Ovary (tissue), 3 donors: ENCODE measurements at regions not wholly inside any gene's neighbourhood (a gene's known extent, or its start where the extent isn't known, plus 50 kb on each side); places are given as distances from the start of the nearest gene placed in this dataset.

Experiments
- CTCF ChIP-seq, 3 donors: fragments of 450-650 bp in 2 of 3; fragments of 200-600 bp in 1 of 3; IDR thresholded peaks; one replicate each; pipeline versions ENCODE4 v1.5.1 to v1.8.0; 2016 to 2022; ENCODE audit warnings: antibody characterized with exemption in 3 of 3, mild to moderate bottlenecking in 1 of 3
- EP300 ChIP-seq: sonication (generic); formaldehyde crosslinking; IDR thresholded peaks from one replicate; pipeline ENCODE4 v1.6.1; 2017; ENCODE audit warnings: antibody characterized with exemption
- POLR2A ChIP-seq: fragments of 450-650 bp; IDR thresholded peaks from one replicate; pipeline ENCODE4 v1.6.1; 2017; ENCODE audit warnings: antibody characterized with exemption, mild to moderate bottlenecking, moderate library complexity
- donor health status: DM: no; HTN: no; CAD: no.

- TF ChIP-seq CTCF (IDR thresholded peaks at IDR 0.05) (no peak), EP300 (no peak), POLR2A (no peak)
These were observed 132.2 kb upstream of the GULP1 start for GRCh38 chr2:188159484-188159883.
